ENCODE measurements at regions not wholly inside any gene's neighbourhood (a gene's known extent, or its start where the extent isn't known, plus 50 kb on each side); places are given as distances from the start of the nearest gene placed in this dataset.
"Not testable (repeated sequence)": the region's sequence is repeated elsewhere in the genome, so short reads cannot be mapped to it uniquely, and the experiment has no call there.

DNA sequence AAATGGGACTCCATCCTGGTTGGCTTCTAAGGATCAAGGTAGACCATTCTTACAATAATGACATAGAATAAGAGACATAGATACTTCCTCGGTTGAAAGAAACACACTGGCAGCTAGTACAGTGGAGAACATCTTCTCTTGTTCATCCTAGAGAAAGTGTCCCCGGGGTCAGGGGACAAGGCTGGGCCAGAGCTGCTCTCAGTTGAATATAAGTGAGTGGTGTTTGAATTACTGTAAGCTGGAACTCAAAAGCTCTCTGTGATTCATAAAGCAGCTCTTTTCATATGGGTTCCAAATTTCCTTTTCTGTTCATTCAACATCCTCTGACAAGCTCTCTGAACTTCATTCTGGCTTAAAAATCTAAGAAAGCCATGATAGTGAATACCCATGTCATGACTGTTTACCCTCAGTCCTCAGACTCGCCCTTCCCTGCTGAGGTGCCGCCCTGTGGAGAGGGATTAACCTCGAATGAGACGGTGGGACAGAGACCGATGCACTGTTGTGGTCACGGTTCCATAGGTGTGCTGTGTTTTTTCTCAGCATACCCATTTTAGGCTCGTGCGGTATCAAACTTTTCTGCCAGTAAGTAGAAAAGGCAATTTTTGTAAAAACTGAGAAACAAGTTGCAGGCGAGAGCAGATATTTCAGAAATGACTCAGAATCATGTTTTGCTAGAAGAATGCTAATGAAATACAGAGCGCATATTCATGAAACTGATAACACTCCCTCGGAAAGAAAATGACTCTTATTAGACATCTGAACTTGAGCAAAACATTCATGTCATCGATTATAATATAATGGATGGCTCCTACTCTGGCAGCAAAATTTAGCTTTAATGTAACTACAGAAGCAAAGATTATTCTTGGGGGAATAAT is 351.1 kb downstream of the ANAPC1 start:
- DNase-seq (ENCODE audit: low spot score), result not testable (repeated sequence)

DNA sequence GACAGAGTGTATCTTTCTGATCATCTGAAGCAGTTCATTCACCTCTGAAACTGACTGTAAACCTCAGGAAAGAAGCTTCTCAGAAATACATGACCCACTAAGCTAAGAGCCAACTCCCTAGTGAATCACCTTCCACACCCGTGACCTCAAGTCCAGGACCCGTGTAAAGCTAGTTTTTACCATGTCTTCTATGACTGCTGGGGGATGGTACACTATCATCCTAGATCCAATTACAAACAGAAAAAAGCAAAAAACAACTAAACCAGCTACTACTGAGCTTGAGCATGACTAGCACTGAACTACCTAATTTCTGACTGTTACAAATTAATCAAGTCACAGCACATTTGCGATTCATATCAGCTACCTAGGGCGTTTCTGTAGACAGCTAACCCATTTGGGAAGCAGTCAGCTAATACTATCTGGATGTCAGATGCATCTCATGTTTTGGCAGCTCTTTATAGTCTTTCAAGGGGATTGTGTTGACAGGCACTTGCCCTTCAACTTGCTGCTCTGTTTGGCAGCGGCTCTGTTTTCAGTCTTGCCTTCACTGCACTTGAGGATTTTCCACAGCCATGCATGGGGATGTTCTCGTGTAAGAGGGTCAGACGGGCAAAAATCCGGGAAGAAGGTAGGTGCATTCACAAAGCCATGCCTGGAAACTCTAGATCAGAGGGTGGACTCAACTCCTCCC is 350.3 kb downstream of the ANAPC1 start:
- DNase-seq (ENCODE audit: low spot score), result not testable (repeated sequence)

DNA sequence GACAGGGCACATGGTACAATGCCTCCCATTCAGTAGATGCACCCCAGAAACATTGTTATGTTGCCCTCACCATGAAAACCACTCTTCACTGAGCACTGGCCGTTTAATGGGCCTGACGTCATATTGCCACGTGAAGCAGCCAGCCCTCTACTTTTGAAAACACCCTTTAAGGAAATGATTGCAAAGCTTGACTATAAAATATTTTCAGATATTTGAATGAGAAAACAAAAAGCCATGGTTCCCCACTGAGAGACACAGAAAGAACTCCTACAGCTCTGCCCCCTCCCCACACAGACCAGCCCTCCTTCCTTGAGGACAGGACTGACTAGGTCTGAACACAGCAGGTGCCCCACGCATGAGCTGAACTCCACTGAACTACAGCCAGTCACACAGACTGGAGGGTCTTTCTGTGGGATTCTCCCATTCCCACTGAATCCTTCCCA is 349.1 kb downstream of the ANAPC1 start:
- no peak for DNase-seq (ENCODE audit: low spot score)

DNA sequence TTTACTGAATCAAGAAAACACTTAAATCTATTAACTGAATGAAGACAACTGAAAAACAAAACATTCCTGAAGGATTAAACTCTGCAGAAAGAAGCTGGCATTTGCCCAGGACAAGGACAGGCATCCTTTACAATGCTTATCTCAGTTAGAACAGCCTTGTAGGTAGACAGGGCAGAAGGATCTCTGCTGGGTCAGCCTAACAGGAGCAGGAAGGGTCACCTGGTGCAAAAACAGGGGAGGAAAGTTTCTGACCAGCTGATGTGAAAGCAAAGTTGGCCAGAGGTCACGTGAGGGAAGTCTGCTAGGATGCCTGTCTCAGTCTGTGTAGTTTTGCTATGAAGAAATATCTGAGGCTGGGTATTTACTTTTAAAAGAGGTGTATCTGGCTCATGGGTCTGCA is 348.6 kb downstream of the ANAPC1 start:
- DNase-seq (ENCODE audit: low spot score), result no peak

DNA sequence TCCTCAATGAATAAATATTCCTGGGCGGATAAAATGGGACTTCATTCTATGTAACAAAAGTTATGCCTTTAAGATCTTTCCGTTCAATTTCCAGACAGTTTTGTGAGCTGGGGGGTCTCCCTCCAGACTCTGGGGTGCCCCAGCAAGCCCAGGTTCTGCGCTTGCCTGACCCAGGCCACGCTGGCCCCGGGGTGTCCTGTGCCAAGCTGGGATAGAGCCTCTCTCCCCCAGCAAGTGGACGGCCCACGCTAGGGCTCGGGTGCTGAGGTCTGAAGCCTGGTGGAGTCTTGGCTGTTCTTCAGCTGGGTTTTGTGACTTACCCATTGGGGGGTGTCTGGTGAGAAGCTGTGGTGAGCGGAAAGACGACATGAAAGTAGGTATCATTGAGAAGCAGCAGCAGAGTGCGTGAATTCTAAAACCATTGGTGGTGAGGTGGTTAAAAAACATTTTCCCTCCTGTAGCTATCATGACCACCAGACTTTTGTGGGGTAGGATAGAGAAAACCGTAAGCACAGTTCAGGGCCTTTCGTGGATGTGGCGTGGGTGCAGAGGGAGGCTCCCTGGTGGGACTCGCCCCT is 346.8 kb downstream of the ANAPC1 start:
- no peak for DNase-seq (ENCODE audit: low spot score)

DNA sequence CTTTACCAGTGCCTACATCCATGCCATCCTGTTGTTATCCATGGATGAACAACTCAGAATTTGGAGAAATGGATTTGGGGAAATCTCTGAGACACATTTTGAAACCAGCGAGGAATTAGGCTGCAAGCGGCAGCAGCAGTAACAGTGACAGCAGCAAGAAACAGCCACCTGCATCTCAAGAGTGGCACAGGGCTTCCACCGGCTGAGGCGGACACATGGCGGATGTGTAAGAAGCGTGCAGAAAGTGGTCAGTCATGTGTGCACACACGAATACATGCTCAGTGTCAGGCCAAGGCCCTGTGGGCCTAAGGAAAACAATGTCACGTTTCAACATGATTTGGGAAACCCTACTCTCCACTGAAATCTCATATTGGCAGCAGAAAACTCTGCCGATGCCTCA is 344.0 kb downstream of the ANAPC1 start:
- not testable (repeated sequence) for DNase-seq (ENCODE audit: low spot score)

DNA sequence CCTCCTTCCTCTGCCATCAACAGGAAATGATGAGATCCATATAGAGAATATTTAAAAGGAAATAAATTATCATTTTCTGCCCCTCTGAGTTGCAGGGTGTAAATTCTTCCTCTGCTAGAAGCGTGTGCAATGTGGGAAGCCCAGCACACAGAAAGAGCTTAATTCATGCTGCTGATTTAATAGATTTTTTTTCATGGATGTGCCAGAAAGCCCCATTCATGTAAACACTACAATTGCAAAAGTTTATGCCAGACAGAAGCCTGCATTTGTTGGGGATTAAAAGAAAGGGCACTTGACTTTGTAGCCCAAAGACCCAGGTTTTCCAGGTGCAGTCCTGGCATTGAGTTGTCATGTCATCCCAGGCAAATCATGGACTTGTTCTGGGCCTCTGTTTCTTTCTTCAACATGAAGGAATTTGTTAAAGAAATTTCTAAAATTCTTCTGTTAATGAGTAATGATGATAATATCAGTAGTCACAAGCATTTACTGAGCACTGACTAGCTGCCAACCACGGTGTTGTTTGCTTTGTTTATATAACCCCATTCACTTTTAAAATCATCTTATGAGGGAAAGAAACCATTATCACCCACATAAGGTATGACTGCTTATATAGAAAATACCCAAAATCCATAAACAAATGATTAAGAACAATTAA is 341.7 kb downstream of the ANAPC1 start:
- DNase-seq (ENCODE audit: low spot score), result not testable (repeated sequence)

DNA sequence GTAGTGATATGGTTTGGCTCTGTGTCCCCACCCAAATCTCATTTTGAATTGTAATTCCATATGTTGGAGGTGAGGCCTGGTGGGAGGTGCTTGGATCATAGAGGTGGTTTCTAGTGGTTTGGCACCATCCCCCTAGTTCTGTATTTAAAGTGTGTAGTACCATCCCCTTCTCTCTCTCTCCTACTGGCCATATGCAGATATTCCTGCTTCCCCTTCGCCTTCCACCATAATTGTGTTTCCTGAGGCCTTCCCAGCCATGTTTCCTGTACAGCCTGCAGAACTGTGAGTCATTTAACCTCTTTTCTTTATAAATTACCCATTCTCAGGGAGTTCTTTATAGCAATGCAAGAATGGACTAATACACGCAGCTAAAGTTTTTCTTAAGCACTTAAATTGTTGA is 340.0 kb downstream of the ANAPC1 start:
- not testable (repeated sequence) for DNase-seq (ENCODE audit: low spot score)

DNA sequence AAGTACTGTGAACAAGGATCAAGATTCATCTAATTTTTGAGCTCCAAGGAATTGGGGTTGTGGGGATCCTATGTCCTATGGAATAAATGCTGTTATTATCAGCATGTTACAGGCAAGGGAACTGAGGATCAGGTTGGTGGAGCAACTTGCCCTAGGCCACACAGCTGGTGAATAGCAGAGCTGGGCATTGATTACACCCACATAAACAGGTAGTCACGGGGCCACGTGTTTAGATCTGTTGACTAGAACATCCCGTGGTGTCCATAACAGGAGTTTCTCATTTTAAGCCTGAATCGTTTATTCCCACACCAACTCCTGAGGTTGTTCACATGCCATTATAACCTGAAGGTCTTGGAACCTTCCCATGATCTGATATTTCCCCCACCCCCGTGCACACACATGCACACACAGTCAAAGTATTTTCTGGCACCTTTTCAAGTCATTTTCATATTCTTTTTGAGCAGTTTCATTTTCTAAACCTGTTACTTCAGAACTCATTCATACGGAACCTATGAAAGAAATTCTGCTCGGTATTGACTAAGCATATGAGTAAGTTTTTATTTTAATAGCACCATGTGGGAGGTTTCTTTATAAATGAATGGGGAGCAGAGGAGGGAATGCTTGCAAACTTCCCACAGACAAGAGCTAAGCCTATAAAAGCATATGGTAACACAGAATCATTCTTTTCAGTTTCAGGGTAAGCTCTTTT is 338.1 kb downstream of the ANAPC1 start:
- not testable (repeated sequence) for DNase-seq (ENCODE audit: low spot score)

DNA sequence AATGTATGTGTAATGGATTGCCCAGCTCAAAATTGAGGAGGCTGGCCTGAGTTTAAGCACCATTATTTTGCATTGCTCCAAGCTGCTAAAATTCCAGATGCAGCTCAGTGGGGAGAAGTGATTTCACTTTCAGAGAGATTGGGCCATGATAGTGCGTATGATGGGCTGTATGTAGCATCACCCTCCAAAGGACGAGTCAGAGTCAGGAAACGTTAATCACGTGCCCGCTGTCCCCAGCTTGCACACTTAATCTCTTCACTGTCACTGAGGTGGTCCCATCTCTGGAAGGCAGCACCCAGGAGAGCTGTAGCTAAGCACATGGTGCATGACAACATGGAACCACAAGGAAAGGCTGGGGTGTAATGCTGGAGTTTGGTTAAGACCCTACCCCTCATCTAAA is 337.4 kb downstream of the ANAPC1 start:
- DNase-seq (ENCODE audit: low spot score), result not testable (repeated sequence)

DNA sequence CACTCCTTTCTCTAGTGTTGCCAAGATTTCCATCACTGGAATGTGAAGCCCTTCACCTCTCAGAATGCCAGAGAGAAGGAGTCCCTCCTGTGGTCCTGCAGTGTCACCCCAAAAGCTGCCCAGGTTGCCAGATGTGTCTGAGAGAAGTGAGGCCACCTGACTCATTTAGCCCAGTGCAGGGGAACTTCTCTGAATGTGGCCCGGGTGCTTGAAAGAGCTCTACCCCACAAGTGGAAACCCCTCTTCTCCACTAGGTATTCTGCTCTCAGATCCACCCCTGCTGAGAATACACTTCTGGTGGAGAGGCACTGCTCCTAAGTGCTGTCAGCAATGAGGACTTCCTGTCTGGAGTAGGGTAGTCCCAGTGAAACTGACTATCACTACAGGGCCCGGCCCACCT is 334.8 kb downstream of the ANAPC1 start:
- DNase-seq (ENCODE audit: low spot score), result not testable (repeated sequence)

DNA sequence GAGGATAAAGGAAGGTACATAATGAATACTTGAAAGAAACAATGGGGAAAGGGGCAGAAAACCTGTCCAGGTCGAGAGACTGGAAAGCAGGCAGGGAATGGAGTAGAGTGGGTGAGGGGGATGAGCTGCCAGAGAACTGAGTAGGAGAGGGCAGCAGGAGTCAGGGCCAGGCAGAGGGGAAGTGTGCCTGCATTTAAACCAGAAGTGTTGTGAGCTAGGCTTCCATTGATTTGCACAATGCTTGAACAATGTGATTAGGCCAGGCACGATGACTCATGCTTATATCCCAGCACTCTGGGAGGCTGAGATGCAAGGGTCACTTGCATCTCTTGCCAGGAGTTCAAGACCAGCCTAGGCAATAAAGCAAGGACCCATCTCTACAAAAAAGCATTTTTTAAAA is 332.6 kb downstream of the ANAPC1 start:
- not testable (repeated sequence) for DNase-seq (ENCODE audit: low spot score)

DNA sequence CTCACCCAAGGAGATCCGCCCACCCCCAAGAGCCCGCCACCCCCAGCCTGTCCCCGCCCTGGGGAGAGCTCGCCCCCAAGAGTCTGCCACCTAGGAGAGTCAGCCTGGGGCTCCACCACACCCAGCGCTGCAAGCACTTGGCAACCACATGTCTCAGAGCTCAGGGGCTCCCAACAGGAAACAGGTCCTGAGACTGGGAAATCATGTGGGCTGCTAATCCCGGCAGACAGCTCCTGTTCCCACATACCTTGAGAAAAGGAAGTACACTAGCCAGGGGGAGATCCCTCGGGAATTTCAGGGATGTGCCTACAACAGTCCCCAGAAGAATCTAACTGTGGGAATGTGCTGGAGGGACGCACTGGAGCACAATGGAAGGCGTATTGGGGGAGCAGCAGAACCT is 331.4 kb downstream of the ANAPC1 start:
- DNase-seq (ENCODE audit: low spot score), result not testable (repeated sequence)

DNA sequence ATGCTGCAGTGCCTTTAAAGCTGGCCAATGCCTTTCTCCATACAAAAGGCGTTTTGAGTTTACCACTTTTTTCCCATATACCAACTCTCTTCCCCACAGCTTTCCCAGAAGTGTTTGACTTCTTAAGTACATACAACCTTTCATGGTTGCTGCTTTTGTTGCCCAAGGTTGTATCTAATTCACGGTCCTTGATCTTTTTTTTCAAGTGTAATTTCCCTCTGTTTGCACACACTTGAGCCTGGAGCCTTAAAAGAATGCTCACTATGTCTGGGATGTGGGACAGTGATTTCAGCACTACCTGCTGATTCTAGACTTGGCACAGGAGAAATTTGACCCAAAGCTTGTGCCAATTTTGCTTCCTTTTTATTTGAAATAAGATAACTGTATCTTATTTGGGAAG is 324.7 kb downstream of the ANAPC1 start:
- not testable (repeated sequence) for DNase-seq (ENCODE audit: low spot score)

DNA sequence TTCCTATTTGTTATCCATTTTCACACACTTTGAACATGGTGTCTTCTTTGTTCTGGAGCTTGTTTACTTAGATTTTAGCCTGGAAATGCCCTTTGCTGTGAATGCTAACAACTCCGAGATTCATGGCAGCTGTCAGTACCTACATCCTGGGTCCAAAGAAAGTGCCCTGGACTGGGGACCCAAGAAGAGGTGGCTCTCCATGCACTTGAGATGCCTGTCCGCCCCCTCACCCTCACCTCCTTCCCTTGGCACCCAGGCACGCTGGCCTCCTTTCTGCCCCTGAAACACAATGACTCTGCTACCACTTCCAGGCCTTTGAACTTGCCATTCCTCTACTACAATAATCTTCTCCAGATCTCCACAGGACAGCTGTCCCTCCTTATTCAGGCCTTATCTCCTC is 324.2 kb downstream of the ANAPC1 start:
- not testable (repeated sequence) for DNase-seq (ENCODE audit: low spot score)

DNA sequence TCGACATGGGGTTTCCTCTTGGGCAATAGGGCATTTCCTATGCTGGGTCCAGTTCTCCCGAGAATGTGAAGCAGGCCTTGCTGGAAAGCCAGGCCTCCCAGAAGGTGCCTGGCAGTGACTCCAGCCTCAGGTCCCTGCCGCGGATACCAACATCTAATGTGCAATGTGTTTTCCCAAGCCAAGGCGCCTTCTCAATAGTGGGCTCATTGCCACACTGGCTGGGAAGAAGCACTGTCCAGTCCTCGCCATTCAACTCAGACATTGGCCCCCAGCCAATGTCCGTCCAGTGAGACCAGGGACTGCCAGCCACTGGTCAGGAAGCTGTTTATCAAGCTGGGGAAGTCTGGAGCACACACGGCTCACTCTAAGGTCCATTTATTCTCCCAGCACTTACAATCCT is 317.9 kb downstream of the ANAPC1 start:
- not testable (repeated sequence) for DNase-seq (ENCODE audit: low spot score)

DNA sequence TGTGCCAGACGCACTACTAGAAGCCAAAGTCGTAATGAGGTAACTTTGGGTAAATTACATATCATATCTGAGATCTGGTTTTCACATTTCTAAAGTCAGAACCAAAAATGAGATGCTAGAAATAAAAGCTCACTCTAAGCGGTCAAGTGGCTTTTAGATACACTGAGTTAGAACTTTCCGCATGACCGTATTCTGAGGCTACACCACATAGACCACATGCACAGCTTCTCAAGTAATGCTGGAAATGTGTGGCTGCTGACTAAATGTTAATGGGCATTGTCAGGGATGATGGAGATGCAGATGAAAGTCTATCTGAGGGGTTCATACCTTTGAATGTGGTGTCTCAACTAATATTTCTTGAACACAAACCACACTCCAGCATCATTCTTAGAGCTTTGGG is 316.8 kb downstream of the ANAPC1 start:
- not testable (repeated sequence) for DNase-seq (ENCODE audit: low spot score)

DNA sequence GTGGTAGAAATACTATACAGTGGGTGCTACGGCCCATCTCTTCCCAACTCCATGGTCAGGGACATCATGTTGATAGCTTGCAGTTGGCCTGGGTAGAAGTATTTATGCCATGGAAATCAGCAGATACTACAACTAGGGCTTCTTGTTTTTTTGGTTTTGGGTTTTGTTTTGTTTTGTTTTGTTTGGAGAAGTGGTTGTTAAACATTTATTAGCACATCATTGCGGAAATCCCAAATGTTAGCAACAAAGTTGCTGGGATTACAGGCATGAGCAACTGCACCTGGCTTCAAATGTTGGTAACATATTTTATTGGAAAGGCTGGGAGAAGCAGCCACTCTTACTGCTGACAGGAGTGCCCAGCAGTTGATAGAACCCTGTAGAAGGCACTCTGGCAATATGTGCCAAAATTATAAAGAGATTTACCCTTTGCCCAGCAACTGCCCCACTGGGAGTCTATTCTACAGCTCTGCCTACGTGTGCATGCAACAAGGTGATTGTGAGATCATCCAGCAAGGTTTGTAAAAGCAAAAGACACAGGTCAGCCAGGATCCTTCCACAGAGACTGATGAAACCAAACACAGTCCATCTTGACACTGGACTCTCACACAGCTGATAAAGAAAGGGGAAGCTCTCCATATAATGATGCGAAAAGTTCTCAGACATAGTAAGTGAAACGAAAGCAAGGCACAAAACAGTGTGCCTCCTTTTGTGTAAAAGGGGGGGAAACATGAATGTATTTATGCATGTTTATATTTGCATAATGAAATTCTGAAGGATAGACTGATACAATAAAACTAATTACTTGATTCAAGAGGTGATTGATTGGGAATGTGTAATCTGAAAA is 314.4 kb downstream of the ANAPC1 start:
- not testable (repeated sequence) for DNase-seq (ENCODE audit: low spot score)

DNA sequence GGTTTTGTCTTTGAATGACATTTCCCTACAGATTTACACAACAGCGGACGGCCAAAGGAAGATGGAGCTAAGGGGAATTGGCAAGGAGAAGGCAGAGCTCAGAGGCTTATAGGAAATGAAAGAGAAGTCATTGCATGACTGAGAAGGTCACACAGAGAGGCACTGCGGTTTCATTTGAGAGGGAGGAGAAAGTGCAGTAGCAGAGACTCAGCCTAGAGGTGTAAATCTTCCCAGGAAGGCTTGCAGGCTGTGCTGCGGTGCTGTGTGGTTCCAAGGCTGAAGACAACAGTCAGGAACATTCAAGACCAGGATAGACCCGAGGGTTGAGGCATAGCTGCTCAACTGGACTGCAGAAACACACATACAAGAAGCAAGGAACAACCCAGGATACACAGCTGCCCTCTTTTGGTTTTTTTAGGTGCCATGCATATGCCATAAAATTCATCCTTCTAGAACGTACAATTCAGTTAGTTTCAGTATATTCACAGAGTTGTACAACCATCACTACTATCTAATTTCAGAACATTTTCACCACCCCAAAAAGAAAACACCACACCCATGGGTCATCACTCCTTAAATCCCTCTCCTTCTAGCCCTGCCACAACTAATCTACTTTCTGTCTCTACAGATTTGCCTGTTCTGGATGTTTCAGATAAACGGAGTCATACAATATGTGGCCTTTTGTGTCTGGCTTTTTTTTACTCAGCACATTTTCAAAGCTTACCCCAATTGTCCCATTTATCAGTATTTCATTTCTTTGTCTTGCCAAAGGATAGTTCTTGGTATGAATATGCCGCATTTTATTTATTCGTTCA is 313.5 kb downstream of the ANAPC1 start:
- DNase-seq (ENCODE audit: low spot score), result not testable (repeated sequence)

DNA sequence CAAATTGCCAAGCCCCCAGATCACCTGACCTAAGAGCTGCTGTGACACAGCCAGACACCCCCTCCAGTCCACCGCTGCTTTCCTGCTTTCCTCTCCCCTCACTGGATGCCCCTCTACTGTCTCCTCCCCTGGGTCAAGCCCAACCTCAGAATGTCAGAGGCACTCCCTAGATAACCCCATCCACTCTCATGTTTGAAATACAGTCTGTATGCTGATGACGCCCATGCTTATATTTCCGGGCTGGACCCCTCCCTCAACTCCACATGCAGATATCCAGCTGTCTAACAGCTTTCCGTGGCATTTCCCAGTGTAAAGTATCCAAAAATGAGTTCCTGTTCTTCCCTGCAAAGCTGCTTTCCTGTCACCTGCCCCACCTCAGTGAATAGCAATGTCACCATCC is 309.2 kb downstream of the ANAPC1 start:
- DNase-seq (ENCODE audit: low spot score), result not testable (repeated sequence)
